ENCODE measurements at regions not wholly inside any gene's neighbourhood (a gene's known extent, or its start where the extent isn't known, plus 50 kb on each side); places are given as distances from the start of the nearest gene placed in this dataset.
"Not testable (repeated sequence)": the region's sequence is repeated elsewhere in the genome, so short reads cannot be mapped to it uniquely, and the experiment has no call there.

- no peak overlapping the region for H3K27ac ChIP-seq
- H3K9ac ChIP-seq, result no peak overlapping the region
- no peaks in the 10 kb centered on the region for H3K9me3 ChIP-seq
- peaks cover 6% of the 10 kb centered on the region; the same call in 1 of the 2 replicates for H3K4me1 ChIP-seq
- H4K20me1 ChIP-seq, result no peaks in the 10 kb centered on the region
- no peaks in the 10 kb centered on the region for H3K36me3 ChIP-seq
- H3K4me3 ChIP-seq, result no peak overlapping the region
- no peak overlapping the region for H3K4me2 ChIP-seq
- TF ChIP-seq Cebpa-rat (IDR thresholded peaks at IDR 0.05), result no peak
- H3K27me3 ChIP-seq, result no peaks in the 10 kb centered on the region
These were observed 117.2 kb downstream of the SLC25A46 start for GRCh38 chr5:110855961-110856360.

- Histone ChIP-seq H4K20me1 (no peaks in the 10 kb centered on the region), H3K27me3 (no peaks in the 10 kb centered on the region), H3K36me3 (no peaks in the 10 kb centered on the region), H3K9me3 (no peaks in the 10 kb centered on the region), H3K4me1 (no peaks in the 10 kb centered on the region), H3K27ac (no peak overlapping the region), H3K4me3 (no peak overlapping the region), H3K4me2 (no peak overlapping the region), H3K9ac (no peak overlapping the region)
- no peak for TF ChIP-seq Cebpa-rat (IDR thresholded peaks at IDR 0.05)
These were observed 126.7 kb downstream of the SLC25A46 start for GRCh38 chr5:110865400-110866094.

- Histone ChIP-seq H4K20me1 (no peaks in the 10 kb centered on the region), H3K27ac (no peak overlapping the region), H3K4me3 (no peak overlapping the region), H3K9me3 (no peaks in the 10 kb centered on the region), H3K4me2 (no peak overlapping the region), H3K9ac (no peak overlapping the region), H3K4me1 (no peaks in the 10 kb centered on the region), H3K27me3 (no peaks in the 10 kb centered on the region), H3K36me3 (no peaks in the 10 kb centered on the region)
- TF ChIP-seq Cebpa-rat (IDR thresholded peaks at IDR 0.05), result no peak
These were observed 131.1 kb downstream of the SLC25A46 start for GRCh38 chr5:110869927-110870326.

GRCh38 chr5:110872200-110872599 is 133.4 kb downstream of the SLC25A46 start:
- Histone ChIP-seq H3K27ac (no peak overlapping the region), H3K36me3 (no peaks in the 10 kb centered on the region), H4K20me1 (no peaks in the 10 kb centered on the region), H3K4me2 (no peak overlapping the region), H3K9ac (no peak overlapping the region), H3K4me1 (no peaks in the 10 kb centered on the region), H3K27me3 (no peaks in the 10 kb centered on the region), H3K4me3 (no peak overlapping the region), H3K9me3 (no peaks in the 10 kb centered on the region)
- no peak for TF ChIP-seq Cebpa-rat (IDR thresholded peaks at IDR 0.05)

GRCh38 chr5:110872963-110873362 is 134.2 kb downstream of the SLC25A46 start:
- no peaks in the 10 kb centered on the region for H3K36me3 ChIP-seq
- H3K4me2 ChIP-seq, result no peak overlapping the region
- TF ChIP-seq Cebpa-rat (IDR thresholded peaks at IDR 0.05), result no peak
- H3K9me3 ChIP-seq, result no peaks in the 10 kb centered on the region
- H4K20me1 ChIP-seq, result no peaks in the 10 kb centered on the region
- H3K4me1 ChIP-seq, result no peaks in the 10 kb centered on the region
- H3K9ac ChIP-seq, result no peak overlapping the region
- no peak overlapping the region for H3K4me3 ChIP-seq
- no peak overlapping the region for H3K27ac ChIP-seq
- H3K27me3 ChIP-seq, result no peaks in the 10 kb centered on the region

- Histone ChIP-seq H3K4me1 (no peaks in the 10 kb centered on the region), H3K27me3 (no peaks in the 10 kb centered on the region), H3K36me3 (no peaks in the 10 kb centered on the region), H3K9ac (no peak overlapping the region), H3K4me2 (no peak overlapping the region), H3K9me3 (no peaks in the 10 kb centered on the region), H3K27ac (no peak overlapping the region), H4K20me1 (no peaks in the 10 kb centered on the region), H3K4me3 (no peak overlapping the region)
- TF ChIP-seq Cebpa-rat (IDR thresholded peaks at IDR 0.05), result no peak
These were observed 135.1 kb downstream of the SLC25A46 start for GRCh38 chr5:110873773-110874437.

- not testable (repeated sequence) for H3K9me3 ChIP-seq, H4K20me1 ChIP-seq, H3K9ac ChIP-seq, H3K27me3 ChIP-seq, H3K4me2 ChIP-seq, H3K36me3 ChIP-seq, H3K4me3 ChIP-seq, H3K27ac ChIP-seq, H3K4me1 ChIP-seq
These were observed 136.3 kb downstream of the SLC25A46 start for GRCh38 chr5:110875115-110875514.

- Histone ChIP-seq H3K9me3 (no peaks in the 10 kb centered on the region), H3K36me3 (no peaks in the 10 kb centered on the region), H3K4me1 (no peaks in the 10 kb centered on the region), H3K27me3 (no peaks in the 10 kb centered on the region), H3K27ac (no peak overlapping the region), H3K4me3 (no peak overlapping the region), H4K20me1 (no peaks in the 10 kb centered on the region), H3K9ac (no peak overlapping the region), H3K4me2 (no peak overlapping the region)
- TF ChIP-seq Cebpa-rat (IDR thresholded peaks at IDR 0.05), result no peak
These were observed 139.3 kb downstream of the SLC25A46 start for GRCh38 chr5:110878115-110878514.

GRCh38 chr5:110879675-110880074 is 140.9 kb downstream of the SLC25A46 start:
- Histone ChIP-seq H3K27ac (no peak overlapping the region), H3K4me2 (no peak overlapping the region), H3K9me3 (no peaks in the 10 kb centered on the region), H3K27me3 (no peaks in the 10 kb centered on the region), H3K4me3 (no peak overlapping the region), H3K4me1 (no peaks in the 10 kb centered on the region), H4K20me1 (no peaks in the 10 kb centered on the region), H3K9ac (no peak overlapping the region), H3K36me3 (no peaks in the 10 kb centered on the region)
- TF ChIP-seq Cebpa-rat (IDR thresholded peaks at IDR 0.05), result no peak

- Histone ChIP-seq H3K9me3 (no peaks in the 10 kb centered on the region), H3K9ac (no peak overlapping the region), H3K4me2 (no peak overlapping the region), H3K27ac (no peak overlapping the region), H4K20me1 (no peaks in the 10 kb centered on the region), H3K4me3 (no peak overlapping the region), H3K27me3 (no peaks in the 10 kb centered on the region), H3K4me1 (no peaks in the 10 kb centered on the region), H3K36me3 (no peaks in the 10 kb centered on the region)
- no peak for TF ChIP-seq Cebpa-rat (IDR thresholded peaks at IDR 0.05)
These were observed 141.6 kb downstream of the SLC25A46 start for GRCh38 chr5:110880413-110880812.

Data from BLaER1 (cell line).